HCT116 (cell line): ENCODE measurements at regions not wholly inside any gene's neighbourhood (a gene's known extent, or its start where the extent isn't known, plus 50 kb on each side); places are given as distances from the start of the nearest gene placed in this dataset.

Experiments
- ATAC-seq: fragments of 200-7000 bp; cut with Tn5 transposase; 2 replicates; pipeline ENCODE4 v1.9.1; 2020; ENCODE audit warnings: mild to moderate bottlenecking, moderate library complexity
- BruUV-seq: library from RNA; stranded (reverse); fragments of 400-500 nt; replicated peaks from 2 replicates; lab custom pipeline; 2021; lab: Mats Ljungman, UMichigan
- CTCF ChIA-PET: fragments of 300-600 bp; sonication (Branson Sonifier 250); formaldehyde crosslinking; loops from one replicate; lab custom pipeline; 2021; ENCODE audit warnings: antibody characterized with exemption; lab: Charles Lee
- POLR2A ChIA-PET: fragments of 300-600, 350-600 bp; sonication (Branson Sonifier 250); formaldehyde crosslinking; loops from one replicate; lab custom pipeline; 2021; ENCODE audit warnings: antibody characterized with exemption; lab: Charles Lee
- RAD21 ChIA-PET, 2 experiments: fragments of 300-600 bp; sonication (Branson Sonifier 250); formaldehyde crosslinking; loops; one replicate each; lab custom pipeline; 2023; ENCODE audit warnings: low total read pairs in 2 of 2; ENCODE audit not compliant: uncharacterized antibody in 2 of 2, unreplicated experiment in 2 of 2, low non-redundant PET in 1 of 2; lab: Charles Lee
- DNase-seq: peaks from one replicate; pipeline ENCODE4 v3.0.0-alpha.2; 2010; ENCODE audit warnings: low read depth, low spot score
- H2AFZ ChIP-seq: fragments of 200-600 bp; shearing (Covaris generic), sonication (generic); 2 replicates; pipeline ENCODE4 v1.6.1; 2017; ENCODE audit warnings: low read depth, mixed run types, mixed read lengths, antibody characterized with exemption, low read length; ENCODE audit not compliant: poor library complexity, severe bottlenecking
- H3K27ac ChIP-seq: 2 replicates; pipeline ENCODE4 v1.5.1; 2012; ENCODE audit warnings: low read depth, low read length
- H3K27me3 ChIP-seq: fragments of 200-600 bp; sonication (generic); 2 replicates; pipeline ENCODE4 v1.6.1; 2016; ENCODE audit warnings: mixed run types, low read length, mixed read lengths; ENCODE audit not compliant: insufficient read depth
- H3K36me3 ChIP-seq, 2 experiments: fragments of 200-500 bp in 1 of 2; fragments of 200-600 bp in 1 of 2; sonication (Bioruptor generic) in 1 of 2; sonication (generic) in 1 of 2; 2 replicates each; pipeline versions ENCODE4 v1.5.1 to v1.6.1; 2014 to 2016; ENCODE audit warnings: low read length in 2 of 2, inconsistent platforms in 1 of 2, mixed read lengths in 1 of 2, mixed run types in 1 of 2; ENCODE audit not compliant: insufficient read depth in 2 of 2, control insufficient read depth in 1 of 2
- H3K4me1 ChIP-seq, 2 experiments: fragments of 200-600 bp in 1 of 2; sonication (generic) in 1 of 2; 2 replicates each; pipeline versions ENCODE4 v1.5.1 to v1.6.1; 2012 to 2017; ENCODE audit warnings: low read length in 2 of 2, inconsistent platforms in 1 of 2, mild to moderate bottlenecking in 1 of 2, mixed read lengths in 1 of 2, mixed run types in 1 of 2, moderate library complexity in 1 of 2; ENCODE audit not compliant: insufficient read depth in 2 of 2, control insufficient read depth in 1 of 2
- H3K4me2 ChIP-seq: fragments of 200-600 bp; sonication (generic); 2 replicates; pipeline ENCODE4 v1.6.1; 2017; ENCODE audit warnings: mixed run types, low read length, mixed read lengths
- H3K4me3 ChIP-seq, 2 experiments: fragments of 200-600 bp in 1 of 2; sonication (generic) in 1 of 2; replicated peaks in 1 of 2; 2 replicates each; pipeline ENCODE4 v1.5.1; 2011 to 2016; ENCODE audit warnings: low read length in 2 of 2, control low read depth in 1 of 2, low read depth in 1 of 2, mild to moderate bottlenecking in 1 of 2, mixed read lengths in 1 of 2, mixed run types in 1 of 2
- H3K79me2 ChIP-seq: fragments of 200-600 bp; sonication (generic); 2 replicates; pipeline ENCODE4 v1.6.1; 2017; ENCODE audit warnings: mild to moderate bottlenecking, mixed run types, low read length, moderate library complexity, mixed read lengths; ENCODE audit not compliant: insufficient read depth
- H3K9ac ChIP-seq: fragments of 200-600 bp; sonication (generic); 2 replicates; pipeline ENCODE4 v1.6.1; 2016; ENCODE audit warnings: low read length, mixed read lengths
- H3K9me2 ChIP-seq: fragments of 200-600 bp; sonication (generic), shearing (Covaris generic); 2 replicates; pipeline ENCODE4 v1.6.1; 2017; ENCODE audit warnings: mixed run types, mild to moderate bottlenecking, moderate library complexity; ENCODE audit not compliant: insufficient read depth
- H3K9me3 ChIP-seq, 2 experiments: fragments of 200-500 bp in 1 of 2; fragments of 200-600 bp in 1 of 2; sonication (Bioruptor generic) in 1 of 2; sonication (generic) in 1 of 2; 2 replicates each; pipeline ENCODE4 v1.6.1; 2014 to 2017; ENCODE audit warnings: low read length in 2 of 2, mixed read lengths in 2 of 2, inconsistent platforms in 1 of 2, low read depth in 1 of 2, mild to moderate bottlenecking in 1 of 2, mixed run types in 1 of 2, moderate library complexity in 1 of 2; ENCODE audit not compliant: control insufficient read depth in 1 of 2, insufficient read depth in 1 of 2
- H4K20me1 ChIP-seq: fragments of 200-600 bp; sonication (generic), shearing (Covaris generic); 2 replicates; pipeline ENCODE4 v1.6.1; 2017; ENCODE audit warnings: mixed run types, mild to moderate bottlenecking, moderate library complexity; ENCODE audit not compliant: insufficient read depth
- CEBPB ChIP-seq: IDR thresholded peaks from 2 replicates; pipeline ENCODE4 v1.6.1; 2012; ENCODE audit warnings: low read depth
- CTCF ChIP-seq, 3 experiments: fragments of 200-600 bp in 1 of 3; sonication (generic) in 1 of 3; IDR thresholded peaks in 2 of 3; conservative IDR thresholded peaks in 1 of 3; 2 replicates each; pipeline ENCODE4 v1.5.1; 2012 to 2017; ENCODE audit warnings: low read depth in 2 of 3, low read length in 2 of 3, antibody characterized with exemption in 1 of 3, borderline replicate concordance in 1 of 3, control low read depth in 1 of 3, mild to moderate bottlenecking in 1 of 3, mixed read lengths in 1 of 3, mixed run types in 1 of 3, moderate library complexity in 1 of 3; ENCODE audit not compliant: insufficient read depth in 1 of 3
- EZH2phosphoT487 ChIP-seq: fragments of 200-600 bp; IDR thresholded peaks from 2 replicates; pipeline ENCODE4 v1.6.1; 2018; ENCODE audit warnings: antibody characterized with exemption, borderline replicate concordance
- MAX ChIP-seq: IDR thresholded peaks from 2 replicates; pipeline ENCODE4 v1.6.1; 2012
- POLR2A ChIP-seq: IDR thresholded peaks from 2 replicates; pipeline ENCODE4 v1.7.0; 2011; ENCODE audit warnings: borderline replicate concordance; ENCODE audit not compliant: insufficient read depth, insufficient read length; ENCODE audit errors: extremely low read depth
- POLR2AphosphoS5 ChIP-seq: IDR thresholded peaks from 2 replicates; pipeline ENCODE4 v1.6.1; 2011; ENCODE audit warnings: mild to moderate bottlenecking, low read depth, low read length, moderate library complexity
- SP1 ChIP-seq: IDR thresholded peaks from 2 replicates; pipeline ENCODE4 v1.6.1; 2012; ENCODE audit warnings: low read depth
- SRF ChIP-seq: IDR thresholded peaks from 2 replicates; pipeline ENCODE4 v1.6.1; 2012; ENCODE audit warnings: low read depth
- TCF7L2 ChIP-seq: IDR thresholded peaks from 2 replicates; pipeline ENCODE4 v1.7.0; 2011; ENCODE audit warnings: borderline replicate concordance, inconsistent platforms; ENCODE audit not compliant: insufficient read depth, insufficient read length; ENCODE audit errors: extremely low read depth
- ZBTB33 ChIP-seq: IDR thresholded peaks from 2 replicates; pipeline ENCODE4 v1.6.1; 2011; ENCODE audit warnings: mild to moderate bottlenecking, low read length, moderate library complexity; ENCODE audit not compliant: insufficient replicate concordance; ENCODE audit errors: extremely low read depth
- ZFX ChIP-seq: fragments of 450-650 bp; IDR thresholded peaks from 2 replicates; pipeline ENCODE4 v1.6.1; 2017
- intact Hi-C: fragments of 100-400 bp; cut with micrococcal nuclease; formaldehyde crosslinking; loops from 2 replicates; pipeline ENCODE4 v1.10.0; 2022

GRCh38 chr5:63854076-63854475, 108.2 kb downstream of the HTR1A start:
- ChIA-PET POLR2A (no interaction called here), CTCF (no interaction called here), RAD21 (no interaction called here)
- intact Hi-C loops = no loop called here
- no peaks in the 10 kb centered on the region for H3K36me3 ChIP-seq
- no TSS peak for BruUV-seq
- H3K9me2 ChIP-seq = no peaks in the 10 kb centered on the region
- H3K27ac ChIP-seq = no peak overlapping the region
- DNase-seq = no peak
- H3K27me3 ChIP-seq = no peaks in the 10 kb centered on the region
- H4K20me1 ChIP-seq = no peaks in the 10 kb centered on the region
- H3K4me3 ChIP-seq = no peak overlapping the region
- no peak overlapping the region for H3K9ac ChIP-seq
- no peak for TF ChIP-seq SRF
- no peak for TF ChIP-seq MAX
- TF ChIP-seq CEBPB = no peak
- no peak for TF ChIP-seq POLR2AphosphoS5
- TF ChIP-seq ZFX = no peak
- TF ChIP-seq ZBTB33 = no peak
- no peak for TF ChIP-seq EZH2phosphoT487
- TF ChIP-seq SP1 = no peak
- no peak for TF ChIP-seq TCF7L2
- TF ChIP-seq CTCF (IDR thresholded peaks at IDR 0.05 in 2 of 3, conservative IDR thresholded peaks at IDR 0.05 in 1 of 3; ENCODE audit: borderline replicate concordance in 1 of 3, insufficient read depth in 1 of 3, low read depth in 2 of 3, low read length in 2 of 3) = no peak
- TF ChIP-seq POLR2A = no peak
- H2AFZ ChIP-seq = no peak overlapping the region
- H3K4me1 ChIP-seq = no peaks in the 10 kb centered on the region
- H3K4me2 ChIP-seq = no peak overlapping the region
- peaks cover 11 to 24% of the 10 kb centered on the region in 2 experiments; a peak in 2 of 4 replicates for H3K9me3 ChIP-seq
- no peaks in the 10 kb centered on the region for H3K79me2 ChIP-seq
- ATAC-seq = no peak
